HG03565 (cell line): ENCODE measurements at regions not wholly inside any gene's neighbourhood (a gene's known extent, or its start where the extent isn't known, plus 50 kb on each side); places are given as distances from the start of the nearest gene placed in this dataset.
"Not testable (repeated sequence)": the region's sequence is repeated elsewhere in the genome, so short reads cannot be mapped to it uniquely, and the experiment has no call there.

ENCODE experiments used
- ATAC-seq: cut with Tn5 transposase; IDR thresholded peaks from one replicate; pipeline ENCODE4 v1.9.1; 2021; ENCODE audit warnings: mild to moderate bottlenecking, moderate library complexity; ENCODE audit not compliant: unreplicated experiment

- no peak for ATAC-seq
Measured at GRCh38 chr18:30245766-30246455, 796.6 kb downstream of the DSC3 start.

GRCh38 chr18:30234755-30235154, 807.8 kb downstream of the DSC3 start:
- no peak for ATAC-seq

- no peak for ATAC-seq
Measured at GRCh38 chr18:30211112-30211511, 831.4 kb downstream of the DSC3 start.

- ATAC-seq: no peak
Measured at GRCh38 chr18:30208546-30208945, 834.0 kb downstream of the DSC3 start.

- no peak for ATAC-seq
Measured at GRCh38 chr18:30192216-30192615, 850.3 kb downstream of the DSC3 start.

GRCh38 chr18:30186245-30186644, 856.3 kb downstream of the DSC3 start:
- no peak for ATAC-seq

- ATAC-seq: no peak
Measured at GRCh38 chr18:30177056-30177455, 865.5 kb downstream of the DSC3 start.

- no peak for ATAC-seq
Measured at GRCh38 chr18:30175621-30176225, 866.8 kb downstream of the DSC3 start.

GRCh38 chr18:30175061-30175574, 867.4 kb downstream of the DSC3 start:
- no peak for ATAC-seq

GRCh38 chr18:30163573-30163972, 879.0 kb downstream of the DSC3 start:
- no peak for ATAC-seq

- ATAC-seq: no peak
Measured at GRCh38 chr18:30160124-30160523, 882.4 kb downstream of the DSC3 start.

- no peak for ATAC-seq
Measured at GRCh38 chr18:30150586-30151250, 891.8 kb downstream of the DSC3 start.

GRCh38 chr18:30149585-30149984, 893.0 kb downstream of the DSC3 start:
- no peak for ATAC-seq

GRCh38 chr18:30142870-30143269, 899.7 kb downstream of the DSC3 start:
- no peak for ATAC-seq

GRCh38 chr18:30142248-30142647, 900.3 kb downstream of the DSC3 start:
- no peak for ATAC-seq

GRCh38 chr18:30141506-30141905, 901.0 kb downstream of the DSC3 start:
- not testable (repeated sequence) for ATAC-seq

GRCh38 chr18:30139631-30140287, 902.8 kb downstream of the DSC3 start:
- no peak for ATAC-seq

GRCh38 chr18:30135938-30136337, 906.6 kb downstream of the DSC3 start:
- ATAC-seq: no peak

GRCh38 chr18:30134020-30134419, 908.5 kb downstream of the DSC3 start:
- ATAC-seq: no peak

GRCh38 chr18:30132959-30133358, 909.6 kb downstream of the DSC3 start:
- no peak for ATAC-seq

GRCh38 chr18:30121397-30121796, 921.1 kb downstream of the DSC3 start:
- ATAC-seq: no peak
